SK-N-SH treated with all-trans-retinoic acid at 6 μM for 48 hours (cell line): ENCODE measurements at regions not wholly inside any gene's neighbourhood (a gene's known extent, or its start where the extent isn't known, plus 50 kb on each side); places are given as distances from the start of the nearest gene placed in this dataset.

ENCODE experiments used
- ATAC-seq: fragments of 200-7000 bp; cut with Tn5 transposase; 3 replicates; pipeline ENCODE4 v1.9.1; 2020; ENCODE audit warnings: mild to moderate bottlenecking, moderate library complexity
- ARNTL ChIP-seq: fragments of 450-650 bp; formaldehyde crosslinking; IDR thresholded peaks from 2 replicates; pipeline ENCODE4 v1.5.0; 2020; ENCODE audit warnings: low read depth, mild to moderate bottlenecking, moderate library complexity, borderline replicate concordance
- BACH2 ChIP-seq: fragments of 250-450 bp; sonication (Bioruptor Pico); IDR thresholded peaks from 2 replicates; pipeline ENCODE4 v1.9.0; 2021; ENCODE audit warnings: mild to moderate bottlenecking, borderline replicate concordance
- CSDC2 ChIP-seq: fragments of 250-450 bp; sonication (Bioruptor Pico); IDR thresholded peaks from 2 replicates; pipeline ENCODE4 v1.5.0; 2020; ENCODE audit warnings: mild to moderate bottlenecking, moderate library complexity
- CSRNP3 ChIP-seq: fragments of 250-450 bp; sonication (Bioruptor Pico); IDR thresholded peaks from 2 replicates; pipeline ENCODE4 v1.5.1; 2021; ENCODE audit warnings: mild to moderate bottlenecking, moderate library complexity
- ESRRG ChIP-seq: fragments of 250-450 bp; sonication (Bioruptor Pico); IDR thresholded peaks from 2 replicates; pipeline ENCODE4 v1.6.1; 2021; ENCODE audit warnings: mild to moderate bottlenecking
- GLIS3 ChIP-seq: fragments of 250-450 bp; sonication (Bioruptor Pico); IDR thresholded peaks from 2 replicates; pipeline ENCODE4 v1.5.0; 2020; ENCODE audit warnings: mild to moderate bottlenecking, moderate library complexity
- ISL1 ChIP-seq: fragments of 250-450 bp; sonication (Bioruptor Pico); IDR thresholded peaks from 2 replicates; pipeline ENCODE4 v2.1.2; 2022; ENCODE audit warnings: mild to moderate bottlenecking, moderate library complexity
- OSR1 ChIP-seq: fragments of 250-450 bp; sonication (Bioruptor Pico); IDR thresholded peaks from 2 replicates; pipeline ENCODE4 v1.8.0; 2022; ENCODE audit warnings: moderate library complexity, mild to moderate bottlenecking, inconsistent platforms
- PATZ1 ChIP-seq: fragments of 250-450 bp; sonication (Bioruptor Pico); IDR thresholded peaks from 2 replicates; pipeline ENCODE4 v1.8.0; 2020; ENCODE audit warnings: mild to moderate bottlenecking, moderate library complexity, borderline replicate concordance
- PPARA ChIP-seq: fragments of 250-450 bp; sonication (Bioruptor Pico); IDR thresholded peaks from 2 replicates; pipeline ENCODE4 v1.5.0; 2020; ENCODE audit warnings: mild to moderate bottlenecking, borderline replicate concordance
- RARB ChIP-seq: fragments of 250-450 bp; sonication (Bioruptor Pico); IDR thresholded peaks from 2 replicates; pipeline ENCODE4 v1.8.0; 2021; ENCODE audit warnings: mild to moderate bottlenecking, moderate library complexity
- SNAI2 ChIP-seq: fragments of 250-450 bp; sonication (Bioruptor Pico); IDR thresholded peaks from 2 replicates; pipeline ENCODE4 v1.5.0; 2020; ENCODE audit warnings: mild to moderate bottlenecking, moderate library complexity
- TCF4 ChIP-seq: fragments of 250-450 bp; sonication (Bioruptor Pico); IDR thresholded peaks from 2 replicates; pipeline ENCODE4 v1.8.0; 2021; ENCODE audit warnings: mild to moderate bottlenecking, moderate library complexity, borderline replicate concordance
- TOX ChIP-seq: fragments of 250-450 bp; sonication (Bioruptor Pico); IDR thresholded peaks from 2 replicates; pipeline ENCODE4 v1.8.0; 2021; ENCODE audit warnings: mild to moderate bottlenecking, moderate library complexity, borderline replicate concordance
- ZC3H10 ChIP-seq: fragments of 250-450 bp; sonication (Bioruptor Pico); IDR thresholded peaks from 2 replicates; pipeline ENCODE4 v1.5.1; 2021; ENCODE audit warnings: mild to moderate bottlenecking, moderate library complexity
- ZFP3 ChIP-seq: fragments of 250-450 bp; sonication (Bioruptor Pico); IDR thresholded peaks from 2 replicates; pipeline ENCODE4 v1.5.0; 2020; ENCODE audit warnings: mild to moderate bottlenecking, moderate library complexity
- ZFP30 ChIP-seq: fragments of 450-650 bp; formaldehyde crosslinking; IDR thresholded peaks from 2 replicates; pipeline ENCODE4 v1.5.0; 2022; ENCODE audit warnings: mild to moderate bottlenecking, moderate library complexity
- ZNF565 ChIP-seq: fragments of 450-650 bp; formaldehyde crosslinking; conservative IDR thresholded peaks from 2 replicates; pipeline ENCODE4 v1.5.0; 2020; ENCODE audit warnings: low read depth, mild to moderate bottlenecking, moderate library complexity
- ZNF8 ChIP-seq: fragments of 450-650 bp; formaldehyde crosslinking; IDR thresholded peaks from 2 replicates; pipeline ENCODE4 v1.5.0; 2020; ENCODE audit warnings: mild to moderate bottlenecking, moderate library complexity
- TF ChIP-seq, protein P1 (sequence below): fragments of 250-450 bp; sonication (Bioruptor Pico); IDR thresholded peaks from 2 replicates; pipeline ENCODE4 v1.5.0; 2020; ENCODE audit warnings: mild to moderate bottlenecking, moderate library complexity
- TF ChIP-seq, protein P2 (sequence below): fragments of 250-450 bp; sonication (Bioruptor Pico); IDR thresholded peaks from 2 replicates; pipeline ENCODE4 v1.8.0; 2021; ENCODE audit warnings: low read depth, mild to moderate bottlenecking, moderate library complexity, borderline replicate concordance

- TF ChIP-seq CSRNP3 (CRISPR knock-in tag): no peak
- TF ChIP-seq, protein P1, sequence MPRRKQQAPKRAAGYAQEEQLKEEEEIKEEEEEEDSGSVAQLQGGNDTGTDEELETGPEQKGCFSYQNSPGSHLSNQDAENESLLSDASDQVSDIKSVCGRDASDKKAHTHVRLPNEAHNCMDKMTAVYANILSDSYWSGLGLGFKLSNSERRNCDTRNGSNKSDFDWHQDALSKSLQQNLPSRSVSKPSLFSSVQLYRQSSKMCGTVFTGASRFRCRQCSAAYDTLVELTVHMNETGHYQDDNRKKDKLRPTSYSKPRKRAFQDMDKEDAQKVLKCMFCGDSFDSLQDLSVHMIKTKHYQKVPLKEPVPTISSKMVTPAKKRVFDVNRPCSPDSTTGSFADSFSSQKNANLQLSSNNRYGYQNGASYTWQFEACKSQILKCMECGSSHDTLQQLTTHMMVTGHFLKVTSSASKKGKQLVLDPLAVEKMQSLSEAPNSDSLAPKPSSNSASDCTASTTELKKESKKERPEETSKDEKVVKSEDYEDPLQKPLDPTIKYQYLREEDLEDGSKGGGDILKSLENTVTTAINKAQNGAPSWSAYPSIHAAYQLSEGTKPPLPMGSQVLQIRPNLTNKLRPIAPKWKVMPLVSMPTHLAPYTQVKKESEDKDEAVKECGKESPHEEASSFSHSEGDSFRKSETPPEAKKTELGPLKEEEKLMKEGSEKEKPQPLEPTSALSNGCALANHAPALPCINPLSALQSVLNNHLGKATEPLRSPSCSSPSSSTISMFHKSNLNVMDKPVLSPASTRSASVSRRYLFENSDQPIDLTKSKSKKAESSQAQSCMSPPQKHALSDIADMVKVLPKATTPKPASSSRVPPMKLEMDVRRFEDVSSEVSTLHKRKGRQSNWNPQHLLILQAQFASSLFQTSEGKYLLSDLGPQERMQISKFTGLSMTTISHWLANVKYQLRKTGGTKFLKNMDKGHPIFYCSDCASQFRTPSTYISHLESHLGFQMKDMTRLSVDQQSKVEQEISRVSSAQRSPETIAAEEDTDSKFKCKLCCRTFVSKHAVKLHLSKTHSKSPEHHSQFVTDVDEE (CRISPR knock-in tag): no peak
- peak; percentile 57 for ATAC-seq
Measured at GRCh38 chr3:64988188-64988587, 300.4 kb upstream of the ADAMTS9 start.

GRCh38 chr3:64987726-64988125 lies 299.9 kb upstream of the ADAMTS9 start:
- peak; percentile 11; the same call in 1 of the 3 replicates for ATAC-seq
- TF ChIP-seq ZFP30 (no peak), CSRNP3 (CRISPR knock-in tag) (no peak), OSR1 (no peak), TCF4 (no peak), GLIS3 (CRISPR knock-in tag) (no peak), PPARA (CRISPR knock-in tag) (no peak), TOX (CRISPR knock-in tag) (no peak), BACH2 (no peak), ESRRG (CRISPR knock-in tag) (no peak), ISL1 (CRISPR knock-in tag) (no peak)
- TF ChIP-seq, protein P2, sequence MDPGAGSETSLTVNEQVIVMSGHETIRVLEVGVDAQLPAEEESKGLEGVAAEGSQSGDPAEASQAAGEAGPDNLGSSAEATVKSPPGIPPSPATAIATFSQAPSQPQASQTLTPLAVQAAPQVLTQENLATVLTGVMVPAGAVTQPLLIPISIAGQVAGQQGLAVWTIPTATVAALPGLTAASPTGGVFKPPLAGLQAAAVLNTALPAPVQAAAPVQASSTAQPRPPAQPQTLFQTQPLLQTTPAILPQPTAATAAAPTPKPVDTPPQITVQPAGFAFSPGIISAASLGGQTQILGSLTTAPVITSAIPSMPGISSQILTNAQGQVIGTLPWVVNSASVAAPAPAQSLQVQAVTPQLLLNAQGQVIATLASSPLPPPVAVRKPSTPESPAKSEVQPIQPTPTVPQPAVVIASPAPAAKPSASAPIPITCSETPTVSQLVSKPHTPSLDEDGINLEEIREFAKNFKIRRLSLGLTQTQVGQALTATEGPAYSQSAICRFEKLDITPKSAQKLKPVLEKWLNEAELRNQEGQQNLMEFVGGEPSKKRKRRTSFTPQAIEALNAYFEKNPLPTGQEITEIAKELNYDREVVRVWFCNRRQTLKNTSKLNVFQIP (CRISPR knock-in tag): no peak

DNA sequence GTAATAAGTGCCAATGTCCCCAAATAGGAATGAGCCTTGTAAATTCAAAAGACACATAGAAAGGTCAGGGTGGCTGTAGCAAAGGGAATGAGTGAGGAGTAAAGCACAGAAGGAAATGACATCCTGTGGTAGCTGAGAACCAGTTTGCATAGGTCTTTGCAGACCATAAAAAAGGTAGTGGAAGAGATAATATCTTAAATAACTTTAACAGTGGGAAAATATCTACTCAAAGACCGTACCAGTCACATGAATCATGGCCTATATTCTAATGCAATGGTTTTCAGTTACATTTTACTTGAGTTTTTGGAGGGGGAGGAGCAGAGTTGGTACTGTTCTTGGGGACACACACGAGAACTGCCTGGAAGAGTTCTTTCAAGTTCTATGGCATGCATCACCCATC lies 297.3 kb upstream of the ADAMTS9 start:
- ATAC-seq: peak; percentile 64
- TF ChIP-seq CSDC2 (CRISPR knock-in tag): no peak
- no peak for TF ChIP-seq ZC3H10 (CRISPR knock-in tag)
- no peak for TF ChIP-seq SNAI2 (CRISPR knock-in tag)
- TF ChIP-seq TCF4: no peak
- no peak for TF ChIP-seq ZNF8 (CRISPR knock-in tag)
- no peak for TF ChIP-seq ZFP30
- no peak for TF ChIP-seq ZNF565 (CRISPR knock-in tag)
- no peak for TF ChIP-seq BACH2
- TF ChIP-seq RARB (CRISPR knock-in tag): no peak
- TF ChIP-seq PATZ1 (CRISPR knock-in tag): no peak
- TF ChIP-seq ZFP3: no peak
- no peak for TF ChIP-seq ISL1 (CRISPR knock-in tag)
- no peak for TF ChIP-seq ARNTL (CRISPR knock-in tag)
- no peak for TF ChIP-seq PPARA (CRISPR knock-in tag)
- no peak for TF ChIP-seq TOX (CRISPR knock-in tag)
